DMS 273 treated with DMSO at 0.1 percent for 48 hours (cell line): ENCODE measurements at regions not wholly inside any gene's neighbourhood (a gene's known extent, or its start where the extent isn't known, plus 50 kb on each side); places are given as distances from the start of the nearest gene placed in this dataset.

Experiments
- DNase-seq: peaks from one replicate; lab custom pipeline; 2025; lab: John Stamatoyannopoulos, UW

GRCh38 chr2:188217264-188217663 lies 74.4 kb upstream of the GULP1 start:
- DNase-seq: no peak

GRCh38 chr2:188219541-188219940 lies 72.1 kb upstream of the GULP1 start:
- no peak for DNase-seq

DNA sequence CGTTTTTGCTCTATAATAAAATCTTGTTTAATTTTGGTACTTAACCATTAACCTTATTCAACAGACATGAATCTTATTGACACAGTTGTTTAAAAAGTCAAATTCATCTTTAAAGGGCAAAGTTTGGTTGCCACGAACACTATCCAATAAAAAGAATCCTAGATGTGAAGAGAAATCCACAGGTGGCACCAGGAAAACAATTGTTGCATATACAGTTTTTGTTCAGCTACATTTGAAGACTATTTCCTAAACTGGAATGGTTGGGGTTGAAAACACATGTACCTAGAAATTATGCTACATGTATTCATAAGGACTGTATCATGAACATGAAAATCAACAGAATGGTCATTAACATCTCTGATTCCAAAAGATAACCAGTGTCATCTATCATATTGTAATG lies 71.1 kb upstream of the GULP1 start:
- DNase-seq: no peak

GRCh38 chr2:188227713-188228112 lies 64.0 kb upstream of the GULP1 start:
- DNase-seq: no peak

DNA sequence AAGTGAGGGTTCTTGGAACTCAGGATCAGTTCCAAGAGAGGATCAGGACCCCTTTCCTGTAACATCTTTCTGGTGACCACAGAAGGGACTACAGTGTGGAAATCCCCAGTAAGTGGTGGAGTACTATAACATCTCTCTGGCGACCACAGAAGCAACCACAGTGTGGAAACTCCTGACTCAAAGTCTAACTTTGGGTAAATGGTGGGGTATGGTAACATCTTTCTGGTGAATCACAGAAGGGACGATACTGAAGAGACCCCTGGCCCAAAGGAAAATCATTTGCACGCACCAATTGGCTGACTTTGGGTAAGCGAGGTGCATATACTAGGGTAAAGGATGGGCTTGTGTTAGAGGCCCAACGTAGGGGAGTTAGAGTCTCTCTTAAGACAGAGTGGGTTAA lies 56.3 kb upstream of the GULP1 start:
- no peak for DNase-seq

DNA sequence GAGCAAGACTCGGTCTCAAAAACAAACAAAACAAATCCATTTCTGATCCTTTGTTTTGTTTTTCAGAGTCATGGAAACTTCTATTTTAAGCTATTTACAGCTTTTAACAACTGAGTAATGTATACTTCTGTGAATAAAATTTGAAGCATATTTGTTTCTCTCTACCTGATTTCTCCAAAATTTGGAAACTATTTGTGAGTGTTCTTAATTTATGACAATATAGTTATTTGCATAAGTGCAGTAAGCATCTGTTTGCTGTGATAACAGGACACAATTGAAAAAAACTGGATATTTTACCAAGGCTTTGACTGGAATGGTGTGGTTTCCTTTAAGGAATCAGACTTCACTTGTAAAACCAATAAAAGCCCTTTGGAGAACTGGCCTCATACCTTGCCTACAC lies 53.3 kb upstream of the GULP1 start:
- no peak for DNase-seq
